HG02884 (cell line): ENCODE measurements at regions not wholly inside any gene's neighbourhood (a gene's known extent, or its start where the extent isn't known, plus 50 kb on each side); places are given as distances from the start of the nearest gene placed in this dataset.

ENCODE experiments used
- ATAC-seq: cut with Tn5 transposase; IDR thresholded peaks from one replicate; pipeline ENCODE4 v1.9.1; 2021; ENCODE audit warnings: mild to moderate bottlenecking, moderate library complexity; ENCODE audit not compliant: unreplicated experiment

- ATAC-seq = no peak
Observed at GRCh38 chr16:26281381-26282110, 589.8 kb downstream of the HS3ST4 start.

GRCh38 chr16:26295625-26296304 is 604.0 kb downstream of the HS3ST4 start:
- no peak for ATAC-seq

- no peak for ATAC-seq
Observed at GRCh38 chr16:26301516-26301915, 609.8 kb downstream of the HS3ST4 start.

- no peak for ATAC-seq
Observed at GRCh38 chr16:26316683-26317464, 625.1 kb downstream of the HS3ST4 start.

GRCh38 chr16:26317885-26318284 is 626.1 kb downstream of the HS3ST4 start:
- ATAC-seq = no peak

GRCh38 chr16:26330654-26331053 is 638.9 kb downstream of the HS3ST4 start:
- ATAC-seq = no peak

GRCh38 chr16:26334218-26335111 is 642.7 kb downstream of the HS3ST4 start:
- no peak for ATAC-seq

- ATAC-seq = no peak
Observed at GRCh38 chr16:26335236-26335853, 643.6 kb downstream of the HS3ST4 start.

- no peak for ATAC-seq
Observed at GRCh38 chr16:26342621-26343020, 650.9 kb downstream of the HS3ST4 start.

- no peak for ATAC-seq
Observed at GRCh38 chr16:26344240-26344776, 652.5 kb downstream of the HS3ST4 start.

- no peak for ATAC-seq
Observed at GRCh38 chr16:26344976-26345375, 653.2 kb downstream of the HS3ST4 start.

- ATAC-seq = no peak
Observed at GRCh38 chr16:26345966-26346365, 654.2 kb downstream of the HS3ST4 start.

GRCh38 chr16:26348095-26348494 is 656.3 kb downstream of the HS3ST4 start:
- no peak for ATAC-seq

- ATAC-seq = no peak
Observed at GRCh38 chr16:26360867-26361266, 669.1 kb downstream of the HS3ST4 start.

GRCh38 chr16:26363581-26363980 is 671.8 kb downstream of the HS3ST4 start:
- no peak for ATAC-seq

GRCh38 chr16:26365161-26365940 is 673.6 kb downstream of the HS3ST4 start:
- no peak for ATAC-seq

GRCh38 chr16:26371349-26371869 is 679.6 kb downstream of the HS3ST4 start:
- ATAC-seq = no peak

- no peak for ATAC-seq
Observed at GRCh38 chr16:26374279-26374925, 682.6 kb downstream of the HS3ST4 start.
